ENCODE measurements at regions not wholly inside any gene's neighbourhood (a gene's known extent, or its start where the extent isn't known, plus 50 kb on each side); places are given as distances from the start of the nearest gene placed in this dataset.

DNA sequence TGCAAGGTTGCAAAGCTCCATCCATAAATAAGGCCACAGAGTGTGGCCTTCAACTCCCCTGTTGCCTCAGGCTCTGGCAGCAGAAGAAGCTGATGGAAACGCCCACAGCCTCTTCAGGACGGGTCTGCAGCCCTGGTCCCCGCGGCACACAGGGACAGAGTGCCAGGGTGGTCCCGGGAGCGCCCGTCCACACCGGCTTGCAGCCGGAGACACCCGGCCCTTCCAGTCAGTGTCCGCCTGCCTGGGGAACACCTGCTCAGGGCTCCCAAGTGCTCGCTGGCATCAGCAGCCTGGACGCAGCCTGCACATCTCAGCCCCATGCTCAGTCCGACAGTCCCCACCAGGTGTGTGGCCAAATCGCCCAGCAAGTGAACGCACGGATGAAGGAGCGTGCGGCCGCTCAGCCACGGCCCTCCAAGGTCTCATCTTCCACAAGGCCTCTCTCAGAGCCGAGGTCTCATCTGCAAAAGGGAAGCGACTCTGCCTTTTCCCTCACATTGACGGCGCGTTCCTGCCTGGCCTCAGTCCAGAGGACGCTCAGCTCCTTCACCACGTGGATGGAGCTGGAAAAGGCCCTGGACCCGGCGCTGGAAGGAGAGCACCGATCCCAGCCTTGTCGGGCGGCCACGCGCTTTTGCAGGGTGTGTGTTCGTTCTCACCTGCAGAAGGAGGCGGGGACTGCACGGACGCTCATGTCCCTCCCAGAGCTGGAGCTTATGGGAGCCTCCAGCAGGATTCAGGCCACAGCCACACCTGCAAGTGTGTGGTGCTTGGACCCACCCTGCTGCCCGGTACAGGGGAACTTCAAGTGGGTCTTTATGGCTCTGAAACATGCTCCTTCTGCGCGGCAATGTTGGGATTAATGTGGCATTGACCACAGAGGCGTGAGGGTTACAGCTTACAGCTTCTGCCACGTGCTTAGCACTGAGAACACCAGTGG is 180.4 kb downstream of the DLL1 start:
- DNase-seq = peak; percentile 5

- peak; percentile 1 for DNase-seq
These were observed 181.8 kb downstream of the DLL1 start for GRCh38 chr6:170108890-170109587.

DNA sequence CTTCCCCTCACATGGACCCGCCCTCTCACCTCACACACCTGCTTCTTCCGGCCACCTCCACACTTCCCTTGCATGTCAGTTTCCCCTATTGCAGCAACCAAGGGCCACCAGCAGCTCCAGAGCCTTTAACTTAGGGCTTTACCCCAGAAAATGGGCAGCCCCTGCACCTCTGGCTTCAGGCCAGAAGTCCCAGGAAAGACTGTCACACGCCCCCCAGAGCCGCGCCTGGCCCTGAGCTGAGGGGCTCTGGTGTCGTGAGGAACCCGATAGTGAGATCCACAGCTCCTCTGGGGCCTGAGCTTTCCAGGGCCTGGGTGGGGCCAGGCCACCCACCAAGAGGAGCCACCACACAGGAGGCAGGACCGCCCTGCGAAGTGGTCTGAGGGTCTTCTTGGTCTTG is 182.4 kb downstream of the DLL1 start:
- DNase-seq = no peak

- no peak for DNase-seq
These were observed 183.2 kb downstream of the DLL1 start for GRCh38 chr6:170107606-170108222.

GRCh38 chr6:170106906-170107525 is 183.9 kb downstream of the DLL1 start:
- no peak for DNase-seq

GRCh38 chr6:170102582-170103481 is 188.0 kb downstream of the DLL1 start:
- DNase-seq = no peak

DNA sequence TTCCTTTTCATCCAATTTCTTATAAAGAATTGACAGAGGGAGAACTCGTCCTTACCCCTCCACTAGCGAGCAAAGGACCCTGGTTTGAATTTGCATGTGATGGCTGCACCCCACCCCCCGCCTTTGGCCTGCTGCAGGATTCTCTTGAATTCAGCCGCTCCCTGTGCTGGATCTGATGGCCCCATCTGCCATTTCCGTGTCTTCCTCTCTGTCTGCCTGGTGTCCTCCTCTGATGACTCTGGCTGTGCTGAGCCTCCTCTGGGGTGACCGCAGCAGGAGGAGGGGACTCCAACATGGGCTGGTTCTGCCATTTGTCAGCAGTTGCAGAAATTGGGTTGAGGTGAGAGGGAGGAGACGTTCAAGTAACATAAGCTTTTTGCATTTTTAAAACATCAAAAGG is 188.8 kb downstream of the DLL1 start:
- no peak for DNase-seq

DNA sequence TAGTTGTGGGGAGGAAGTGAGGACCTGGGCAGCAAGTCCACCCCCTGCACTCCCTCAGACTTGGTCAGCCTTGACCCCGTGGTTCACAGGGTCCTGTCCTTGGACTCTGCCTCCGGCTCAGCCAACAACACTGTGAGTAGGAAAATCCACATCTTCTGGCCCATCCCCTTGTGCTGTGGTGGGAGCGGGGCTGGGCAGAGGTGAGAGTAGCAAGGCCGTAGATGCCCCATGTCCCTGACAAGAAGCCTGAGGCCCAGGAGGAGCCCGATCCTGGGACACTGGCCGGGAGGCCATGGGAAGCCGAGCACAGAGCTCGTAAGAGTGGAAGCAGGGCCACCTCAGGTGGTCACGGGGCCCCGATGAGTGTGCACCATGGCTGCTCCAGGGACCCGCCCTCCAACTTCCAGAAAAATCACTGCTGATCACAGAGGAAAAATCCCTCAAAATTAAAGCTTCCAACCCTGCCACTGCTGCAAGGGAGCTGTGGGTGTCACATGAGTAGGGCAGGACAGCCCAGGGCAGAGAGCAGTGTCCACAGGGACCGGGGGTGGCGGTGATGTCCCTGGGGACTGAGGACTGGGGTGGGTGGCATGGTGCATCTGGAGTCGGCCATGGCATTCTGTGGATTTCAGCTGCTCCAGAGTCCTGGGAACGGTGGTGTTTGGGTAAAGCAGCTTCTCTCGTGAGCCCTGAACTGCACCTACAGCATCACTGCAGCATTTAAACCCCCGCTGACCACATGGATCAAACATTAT is 189.4 kb downstream of the DLL1 start:
- DNase-seq = no peak

DNA sequence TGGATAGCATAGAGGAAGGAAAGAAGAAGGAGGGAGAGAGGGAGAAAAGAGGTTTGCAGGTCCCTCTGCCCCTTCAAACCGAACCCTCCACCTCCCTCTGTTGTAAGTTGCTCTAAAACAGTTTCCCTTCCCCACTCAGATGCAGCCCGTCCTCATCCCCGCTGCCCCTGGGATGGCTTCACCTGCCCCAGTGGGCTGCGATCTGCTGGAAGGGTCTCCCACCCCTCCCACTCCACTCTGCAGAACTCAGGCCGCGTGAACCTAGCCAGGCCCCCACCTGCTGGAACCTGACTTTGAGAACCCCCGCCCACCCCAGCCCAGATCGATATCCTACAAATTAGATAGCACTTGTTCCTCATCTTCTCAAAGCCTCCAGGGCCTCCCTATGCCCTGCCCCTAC is 190.8 kb downstream of the DLL1 start:
- DNase-seq = no peak

DNA sequence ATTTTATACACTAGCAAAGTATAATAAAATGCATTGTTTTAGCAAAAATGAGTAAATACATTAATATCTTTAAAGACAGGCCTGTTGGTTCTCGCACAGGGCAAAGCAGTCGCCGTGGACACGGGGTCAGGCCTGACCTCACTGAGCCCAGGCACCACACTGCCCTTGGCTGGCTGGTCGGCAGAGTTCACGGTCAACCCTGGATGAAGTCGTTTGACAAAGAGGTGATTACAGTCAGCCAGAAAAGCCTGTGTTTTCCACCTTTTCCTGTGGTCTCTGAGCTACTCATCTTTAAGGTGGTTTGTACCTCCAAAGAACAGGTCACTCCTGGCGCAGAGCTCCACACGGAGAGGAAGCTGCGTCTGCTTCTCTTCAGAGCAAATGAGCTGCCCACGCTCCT is 191.5 kb downstream of the DLL1 start:
- no peak for DNase-seq

DNA sequence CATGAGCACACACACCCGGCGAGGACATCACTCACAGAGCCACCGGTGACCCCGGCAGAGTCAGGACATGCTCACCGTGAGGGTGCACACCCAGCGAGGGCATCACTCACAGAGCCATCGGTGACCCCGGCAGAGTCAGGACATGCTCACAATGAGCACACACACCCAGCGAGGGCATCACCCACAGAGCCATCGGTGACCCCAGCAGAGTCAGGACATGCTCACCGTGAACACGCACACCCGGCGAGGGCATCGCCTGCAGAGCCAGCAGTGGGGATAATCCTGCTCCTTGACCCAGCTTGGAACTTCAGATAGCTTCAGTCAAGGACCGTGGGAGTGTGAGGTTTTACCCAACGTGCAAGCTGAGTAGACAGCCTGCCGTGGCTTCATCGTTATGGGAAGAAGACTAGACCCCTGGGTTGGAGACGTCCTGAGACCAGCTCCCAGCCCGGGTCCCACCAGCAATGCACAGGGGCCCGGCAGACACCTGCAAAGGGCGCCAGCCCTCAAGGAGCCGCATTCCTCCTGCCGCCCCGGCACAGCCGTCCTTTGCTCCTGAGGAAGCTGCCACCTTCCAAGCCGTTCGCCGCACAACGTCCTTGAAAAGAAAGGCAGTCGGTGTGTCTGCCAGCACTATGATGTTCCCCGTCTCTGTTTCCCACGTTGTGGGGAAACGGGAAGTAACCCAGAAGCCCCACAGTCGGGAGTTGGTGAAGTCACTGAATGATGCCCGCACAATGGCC is 192.3 kb downstream of the DLL1 start:
- no peak for DNase-seq

DNA sequence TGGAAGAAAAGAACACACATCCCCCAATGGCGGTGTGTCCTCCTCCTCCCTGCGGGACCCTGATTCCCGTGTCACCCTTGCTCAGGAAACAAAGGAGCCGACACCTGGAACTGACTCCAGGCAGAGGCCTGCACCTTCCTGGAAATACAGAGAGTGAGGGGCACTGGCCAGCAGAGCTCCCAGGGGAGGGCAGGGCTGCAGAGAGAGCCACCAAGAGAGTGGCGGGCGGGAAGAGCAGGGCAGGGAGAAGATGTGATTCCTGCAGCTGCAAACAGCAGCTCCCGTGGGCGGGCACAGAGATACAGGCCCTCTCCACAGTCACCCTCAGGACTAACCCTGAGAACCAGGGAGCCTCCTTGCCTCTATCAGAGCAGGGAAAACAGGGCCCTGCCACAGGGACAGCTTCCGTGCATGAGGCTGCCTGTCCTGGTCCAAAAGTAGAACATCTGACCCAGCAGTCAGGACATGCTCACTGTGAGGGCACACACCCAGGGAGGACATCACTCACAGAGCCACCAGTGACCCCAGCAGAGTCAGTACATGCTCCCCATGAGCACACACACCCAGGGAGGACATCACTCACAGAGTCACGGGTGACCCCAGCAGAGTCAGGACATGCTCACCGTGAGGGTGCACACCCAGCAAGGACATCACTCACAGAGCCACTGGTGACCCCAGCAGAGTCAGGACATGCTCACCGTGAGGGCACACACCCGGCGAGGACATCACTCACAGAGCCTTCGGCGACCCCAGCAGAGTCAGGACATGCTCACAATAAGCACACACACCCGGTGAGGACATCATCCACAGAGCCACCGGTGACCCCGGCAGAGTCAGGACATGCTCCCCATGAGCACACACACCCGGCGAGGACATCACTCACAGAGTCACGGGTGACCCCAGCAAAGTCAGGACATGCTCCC is 193.1 kb downstream of the DLL1 start:
- DNase-seq = peak; percentile 4

DNA sequence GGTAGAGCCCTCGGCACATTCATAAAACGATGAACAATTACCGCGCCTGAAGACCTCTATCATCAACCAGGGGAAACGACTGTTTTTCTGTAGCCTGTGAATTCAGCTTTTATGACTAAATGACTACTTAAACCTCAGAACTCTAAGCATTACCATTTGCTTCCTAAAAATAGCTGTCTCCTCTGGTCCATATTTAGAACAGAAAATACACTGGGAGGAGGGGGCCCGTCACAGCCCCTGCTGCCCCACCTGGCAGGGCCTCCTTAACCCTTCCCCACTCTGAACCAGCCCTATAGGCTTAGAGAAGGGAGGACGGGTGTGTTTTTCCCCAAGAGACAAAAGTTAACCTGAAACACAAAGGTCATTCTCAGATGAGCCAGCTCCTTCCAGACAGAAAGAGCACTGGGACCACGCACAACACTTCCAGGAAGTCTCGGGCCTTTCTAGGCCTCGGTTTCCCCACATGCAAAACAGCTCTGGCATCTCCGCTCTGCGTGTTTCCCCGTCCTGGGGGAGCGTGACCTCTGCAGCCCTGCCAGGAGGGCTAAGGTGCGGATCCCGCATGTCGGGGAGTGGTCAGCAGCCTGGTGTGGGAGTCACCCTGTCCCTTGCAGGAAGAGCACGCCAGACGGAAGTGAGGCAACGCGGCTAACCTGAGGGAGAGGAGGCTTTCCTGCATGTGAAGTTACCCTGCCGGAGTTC is 193.9 kb downstream of the DLL1 start:
- DNase-seq = no peak

DNA sequence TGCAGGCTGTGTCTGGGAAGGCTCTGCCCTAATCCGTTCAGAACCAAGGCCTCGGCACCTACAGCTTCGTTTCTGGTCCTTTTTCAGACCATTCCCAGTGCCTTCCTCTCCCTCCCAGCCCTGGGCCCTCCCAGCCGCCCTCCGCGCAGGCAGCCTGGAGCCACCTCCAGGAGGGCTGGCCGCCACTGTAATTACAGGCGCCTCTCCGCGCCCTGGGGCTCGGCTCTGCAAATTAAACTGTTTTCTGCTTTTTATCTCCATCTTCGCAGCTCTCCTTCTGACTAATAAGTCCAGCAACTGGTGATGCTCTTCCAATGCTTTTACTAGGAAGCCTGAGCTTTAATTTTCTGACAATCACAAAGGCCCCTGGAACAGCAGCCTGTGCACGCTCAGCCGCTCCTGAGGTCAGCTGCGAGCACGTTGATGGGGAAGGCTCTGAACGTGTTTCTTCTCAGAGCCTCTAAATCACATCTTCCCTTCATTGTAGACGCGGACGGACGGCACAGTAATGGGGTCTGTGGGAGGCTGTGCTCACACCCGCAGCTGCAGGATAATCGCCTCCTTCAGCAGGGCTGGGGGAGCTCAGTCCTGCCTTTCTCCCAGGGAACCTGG is 194.6 kb downstream of the DLL1 start:
- peak; percentile 2 for DNase-seq

GRCh38 chr6:170095273-170095981 is 195.5 kb downstream of the DLL1 start:
- peak; percentile 3 for DNase-seq

DNA sequence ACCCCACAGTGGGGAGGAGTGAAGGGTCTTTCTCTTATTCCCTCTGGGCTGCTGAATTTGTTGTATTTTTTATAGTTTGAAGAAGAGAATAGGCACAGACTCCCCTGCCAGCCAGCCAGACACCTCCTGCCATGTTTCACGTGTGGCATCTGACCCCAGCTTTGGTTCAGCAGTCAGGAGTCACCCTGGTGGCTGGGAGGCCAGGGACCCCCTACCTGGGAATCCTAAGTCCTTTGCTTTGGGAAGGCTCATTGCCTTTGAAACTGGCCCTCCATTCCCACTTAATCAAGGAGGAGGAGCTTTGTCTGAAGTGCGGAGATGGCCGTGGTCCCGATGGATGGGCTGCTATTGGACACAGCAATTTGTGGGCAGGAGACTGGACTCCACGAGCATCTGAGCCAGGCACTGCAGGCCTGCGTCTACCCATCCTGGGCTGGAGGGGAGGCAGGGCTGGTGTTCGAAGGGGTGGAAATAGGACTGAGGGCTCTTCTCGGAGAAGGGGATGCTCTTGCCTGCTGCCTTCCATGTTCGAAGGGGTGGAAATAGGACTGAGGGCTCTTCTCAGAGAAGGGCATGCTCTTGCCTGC is 196.1 kb downstream of the DLL1 start:
- DNase-seq = peak; percentile 4

All from activated CD4-positive, alpha-beta T cell treated with anti-CD3 and anti-CD28 coated beads for 1 hour (primary cell).